Uterus (tissue), 2 donors: ENCODE measurements at regions not wholly inside any gene's neighbourhood (a gene's known extent, or its start where the extent isn't known, plus 50 kb on each side); places are given as distances from the start of the nearest gene placed in this dataset.

Experiments used
- POLR2A ChIP-seq, 2 donors: fragments of 450-650 bp; IDR thresholded peaks; one replicate each; pipeline ENCODE4 v1.6.1; 2016; ENCODE audit warnings: antibody characterized with exemption in 2 of 2, mild to moderate bottlenecking in 1 of 2, moderate library complexity in 1 of 2
- TF ChIP-seq, protein P1 (sequence below), 4 experiments: fragments of 200-600 bp in 2 of 4; fragments of 450-650 bp in 2 of 4; sonication (generic) in 2 of 4; IDR thresholded peaks; one replicate each; pipeline ENCODE4 v1.5.1; 2016 to 2019; ENCODE audit warnings: antibody characterized with exemption in 4 of 4, mild to moderate bottlenecking in 2 of 4, moderate library complexity in 1 of 4

DNA sequence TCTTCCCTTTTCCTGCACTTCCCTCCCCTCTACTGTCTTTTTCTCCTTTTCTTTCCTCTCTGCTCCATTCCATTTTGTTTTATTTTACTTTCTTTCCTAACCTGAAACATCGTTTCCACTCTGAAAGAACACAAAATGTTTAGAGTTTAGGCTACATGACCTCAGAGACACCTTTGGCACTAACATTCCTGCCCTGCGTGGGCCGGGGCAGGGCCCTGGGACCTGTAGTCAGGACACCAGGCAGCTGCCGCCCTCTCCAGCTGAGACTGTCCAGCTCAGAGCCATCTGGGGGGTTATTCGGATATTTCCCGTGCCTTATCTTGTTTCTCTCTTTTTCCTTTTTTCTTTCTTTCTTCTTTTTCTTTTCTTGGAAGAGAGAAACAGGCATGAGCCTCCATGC, 58.3 kb upstream of the ERCC6L2 start:
- TF ChIP-seq, protein P1, sequence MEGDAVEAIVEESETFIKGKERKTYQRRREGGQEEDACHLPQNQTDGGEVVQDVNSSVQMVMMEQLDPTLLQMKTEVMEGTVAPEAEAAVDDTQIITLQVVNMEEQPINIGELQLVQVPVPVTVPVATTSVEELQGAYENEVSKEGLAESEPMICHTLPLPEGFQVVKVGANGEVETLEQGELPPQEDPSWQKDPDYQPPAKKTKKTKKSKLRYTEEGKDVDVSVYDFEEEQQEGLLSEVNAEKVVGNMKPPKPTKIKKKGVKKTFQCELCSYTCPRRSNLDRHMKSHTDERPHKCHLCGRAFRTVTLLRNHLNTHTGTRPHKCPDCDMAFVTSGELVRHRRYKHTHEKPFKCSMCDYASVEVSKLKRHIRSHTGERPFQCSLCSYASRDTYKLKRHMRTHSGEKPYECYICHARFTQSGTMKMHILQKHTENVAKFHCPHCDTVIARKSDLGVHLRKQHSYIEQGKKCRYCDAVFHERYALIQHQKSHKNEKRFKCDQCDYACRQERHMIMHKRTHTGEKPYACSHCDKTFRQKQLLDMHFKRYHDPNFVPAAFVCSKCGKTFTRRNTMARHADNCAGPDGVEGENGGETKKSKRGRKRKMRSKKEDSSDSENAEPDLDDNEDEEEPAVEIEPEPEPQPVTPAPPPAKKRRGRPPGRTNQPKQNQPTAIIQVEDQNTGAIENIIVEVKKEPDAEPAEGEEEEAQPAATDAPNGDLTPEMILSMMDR (IDR thresholded peaks at IDR 0.05) = no peak
- no peak for TF ChIP-seq POLR2A (IDR thresholded peaks at IDR 0.05)
